Right cardiac atrium (tissue), 5 donors: ENCODE measurements at regions not wholly inside any gene's neighbourhood (a gene's known extent, or its start where the extent isn't known, plus 50 kb on each side); places are given as distances from the start of the nearest gene placed in this dataset.
A peak's percentile ranks its signal among the peaks of the same experiment; 100 is the strongest.

Experiments
- ATAC-seq, 2 donors: fragments of 200-7000 bp; cut with Tn5 transposase; one replicate each; pipeline versions ENCODE4 v1.8.0 to v1.9.1; 2020; ENCODE audit warnings: moderate library complexity in 2 of 2, mild to moderate bottlenecking in 1 of 2
- DNase-seq, 3 donors: peaks; one replicate each; pipeline ENCODE4 v3.0.0-alpha.2; 2020
- H3K27ac ChIP-seq: one replicate; pipeline ENCODE4 v1.5.1; 2013; ENCODE audit warnings: mild to moderate bottlenecking, low read length, control low read depth, moderate library complexity
- H3K27me3 ChIP-seq: one replicate; pipeline ENCODE4 v1.6.1; 2013; ENCODE audit not compliant: control insufficient read depth, insufficient read depth
- H3K4me1 ChIP-seq: one replicate; pipeline ENCODE4 v1.6.1; 2013; ENCODE audit warnings: low read length; ENCODE audit not compliant: control insufficient read depth, insufficient read depth
- H3K4me3 ChIP-seq: one replicate; pipeline ENCODE4 v1.5.1; 2013; ENCODE audit warnings: low read length, control low read depth
- H3K9me3 ChIP-seq: one replicate; pipeline ENCODE4 v1.6.1; 2013; ENCODE audit warnings: low read length; ENCODE audit not compliant: control insufficient read depth
- WGBS: extraction: QIAGEN DNeasy Blood & Tissue Kit; methylation state at CpG from one replicate; pipeline ENCODE4 v1.1.7; 2013; 5-methylcytosine and 5-hydroxymethylcytosine counted together
- intact Hi-C, 4 donors: fragments of 100-400 bp; cut with DNase I; formaldehyde crosslinking; loops; one replicate each; pipeline versions ENCODE4 v1.11.0 to v1.14.0; 2022 to 2023
- donor health status: healthy with polysubstance abuse.
- donor health status: DM: no; HTN: yes; CAD: no.
- donor health status: DM: no; HTN: no; CAD: no.
- donor health status: DM: no; HTN: yes; CAD: no; lungs with severe emphysema.
- donor health status: DM: yes; HTN: yes; CAD: no.

GRCh38 chr3:31352331-31352730, 180.4 kb upstream of the STT3B start:
- DNase-seq (no peak), ATAC-seq (no peak)
- H3K4me3 ChIP-seq, result no peak overlapping the region
- H3K27ac ChIP-seq, result no peak overlapping the region
- H3K9me3 ChIP-seq, result no peaks in the 10 kb centered on the region
- no peaks in the 10 kb centered on the region for H3K27me3 ChIP-seq
- H3K4me1 ChIP-seq, result no peaks in the 10 kb centered on the region
- intact Hi-C loops, result no loop called here

- H3K9me3 ChIP-seq, result no peaks in the 10 kb centered on the region
- no peak for ATAC-seq
- no peak for DNase-seq
- no peak overlapping the region for H3K27ac ChIP-seq
- no peaks in the 10 kb centered on the region for H3K4me1 ChIP-seq
- no peaks in the 10 kb centered on the region for H3K27me3 ChIP-seq
- no peak overlapping the region for H3K4me3 ChIP-seq
- intact Hi-C loops, result no loop called here
- WGBS, result 94% methylated on average over 1 of the region's 1 CpG
These were observed 179.6 kb upstream of the STT3B start for GRCh38 chr3:31353166-31353565.

- DNase-seq (no peak), ATAC-seq (no peak)
- Histone ChIP-seq H3K27ac (no peak overlapping the region), H3K9me3 (no peaks in the 10 kb centered on the region), H3K4me3 (no peak overlapping the region), H3K27me3 (no peaks in the 10 kb centered on the region), H3K4me1 (no peaks in the 10 kb centered on the region)
- intact Hi-C loops, result no loop called here
These were observed 178.4 kb upstream of the STT3B start for GRCh38 chr3:31354373-31354772.

- H3K4me3 ChIP-seq, result no peak overlapping the region
- DNase-seq (no peak), ATAC-seq (no peak)
- no peaks in the 10 kb centered on the region for H3K27me3 ChIP-seq
- H3K9me3 ChIP-seq, result no peaks in the 10 kb centered on the region
- H3K27ac ChIP-seq, result no peak overlapping the region
- no peaks in the 10 kb centered on the region for H3K4me1 ChIP-seq
- intact Hi-C loops, result no loop called here
- WGBS, result 94% methylated on average over 5 of the region's 5 CpGs
These were observed 176.9 kb upstream of the STT3B start for GRCh38 chr3:31355807-31356206.

GRCh38 chr3:31356941-31357340, 175.8 kb upstream of the STT3B start:
- no peaks in the 10 kb centered on the region for H3K9me3 ChIP-seq
- no peaks in the 10 kb centered on the region for H3K4me1 ChIP-seq
- WGBS, result 85% methylated on average over 9 of the region's 9 CpGs
- H3K27me3 ChIP-seq, result no peaks in the 10 kb centered on the region
- ATAC-seq (no peak), DNase-seq (peak in 2 of 3 donors; percentile 15 to 52)
- no peak overlapping the region for H3K27ac ChIP-seq
- intact Hi-C loops, result no loop called here
- no peak overlapping the region for H3K4me3 ChIP-seq

- intact Hi-C loops, result no loop called here
- no peak overlapping the region for H3K4me3 ChIP-seq
- no peak for DNase-seq
- 96% methylated on average over 2 of the region's 2 CpGs for WGBS
- H3K9me3 ChIP-seq, result no peaks in the 10 kb centered on the region
- H3K27ac ChIP-seq, result no peak overlapping the region
- ATAC-seq, result no peak
- H3K27me3 ChIP-seq, result no peaks in the 10 kb centered on the region
- no peaks in the 10 kb centered on the region for H3K4me1 ChIP-seq
These were observed 175.3 kb upstream of the STT3B start for GRCh38 chr3:31357451-31357850.

- intact Hi-C loops, result no loop called here
- no peaks in the 10 kb centered on the region for H3K27me3 ChIP-seq
- no peak overlapping the region for H3K27ac ChIP-seq
- H3K4me3 ChIP-seq, result no peak overlapping the region
- ATAC-seq (no peak), DNase-seq (no peak)
- WGBS, result 90% methylated on average over 1 of the region's 1 CpG
- no peaks in the 10 kb centered on the region for H3K4me1 ChIP-seq
- no peaks in the 10 kb centered on the region for H3K9me3 ChIP-seq
These were observed 174.2 kb upstream of the STT3B start for GRCh38 chr3:31358473-31359070.

GRCh38 chr3:31361371-31362273, 171.1 kb upstream of the STT3B start:
- Histone ChIP-seq H3K27ac (no peak overlapping the region), H3K9me3 (no peaks in the 10 kb centered on the region), H3K4me3 (no peak overlapping the region), H3K27me3 (no peaks in the 10 kb centered on the region), H3K4me1 (no peaks in the 10 kb centered on the region)
- DNase-seq, result no peak
- intact Hi-C loops, result no loop called here
- ATAC-seq, result no peak
- WGBS, result 56% methylated on average over 6 of the region's 6 CpGs

- ATAC-seq, result no peak
- Histone ChIP-seq H3K27ac (no peak overlapping the region), H3K4me3 (no peak overlapping the region), H3K27me3 (no peaks in the 10 kb centered on the region), H3K9me3 (no peaks in the 10 kb centered on the region), H3K4me1 (no peaks in the 10 kb centered on the region)
- intact Hi-C loops, result no loop called here
- no peak for DNase-seq
- 94% methylated on average over 1 of the region's 1 CpG for WGBS
These were observed 168.5 kb upstream of the STT3B start for GRCh38 chr3:31364188-31364587.

GRCh38 chr3:31364711-31365110, 168.0 kb upstream of the STT3B start:
- H3K4me1 ChIP-seq, result no peaks in the 10 kb centered on the region
- no peaks in the 10 kb centered on the region for H3K9me3 ChIP-seq
- intact Hi-C loops, result no loop called here
- no peak overlapping the region for H3K4me3 ChIP-seq
- H3K27me3 ChIP-seq, result no peaks in the 10 kb centered on the region
- no peak for DNase-seq
- ATAC-seq, result no peak
- no peak overlapping the region for H3K27ac ChIP-seq

- DNase-seq (no peak), ATAC-seq (no peak)
- no peaks in the 10 kb centered on the region for H3K27me3 ChIP-seq
- H3K4me1 ChIP-seq, result no peaks in the 10 kb centered on the region
- H3K9me3 ChIP-seq, result no peaks in the 10 kb centered on the region
- no peak overlapping the region for H3K4me3 ChIP-seq
- intact Hi-C loops, result no loop called here
- H3K27ac ChIP-seq, result no peak overlapping the region
- 97% methylated on average over 2 of the region's 2 CpGs for WGBS
These were observed 165.2 kb upstream of the STT3B start for GRCh38 chr3:31367518-31367917.
